Suprapubic skin (tissue), 4 donors: ENCODE measurements at regions not wholly inside any gene's neighbourhood (a gene's known extent, or its start where the extent isn't known, plus 50 kb on each side); places are given as distances from the start of the nearest gene placed in this dataset.

ENCODE experiments used
- DNase-seq, 2 donors: peaks; one replicate each; pipeline ENCODE4 v3.0.0-alpha.2; 2019; ENCODE audit warnings: low spot score in 2 of 2
- H3K27ac ChIP-seq: fragments of 200-600 bp; sonication (generic); one replicate; pipeline ENCODE4 v1.5.1; 2019
- H3K27me3 ChIP-seq: fragments of 200-600 bp; sonication (generic); one replicate; pipeline ENCODE4 v1.5.1; 2019
- H3K36me3 ChIP-seq: fragments of 200-600 bp; sonication (generic); one replicate; pipeline ENCODE4 v1.5.1; 2019
- H3K4me1 ChIP-seq: fragments of 200-600 bp; sonication (generic); one replicate; pipeline ENCODE4 v1.5.1; 2019
- H3K4me3 ChIP-seq: fragments of 200-600 bp; sonication (generic); one replicate; pipeline ENCODE4 v1.5.1; 2019; ENCODE audit warnings: mild to moderate bottlenecking
- H3K9me3 ChIP-seq: fragments of 200-600 bp; sonication (generic); one replicate; pipeline ENCODE4 v1.5.1; 2019
- EP300 ChIP-seq: sonication (generic); formaldehyde crosslinking; IDR thresholded peaks from one replicate; pipeline ENCODE4 v1.6.1; 2017; ENCODE audit warnings: antibody characterized with exemption
- POLR2A ChIP-seq, 2 donors: fragments of 450-650 bp; IDR thresholded peaks; one replicate each; pipeline ENCODE4 v1.6.1; 2017; ENCODE audit warnings: antibody characterized with exemption in 2 of 2, mild to moderate bottlenecking in 2 of 2, moderate library complexity in 2 of 2
- POLR2AphosphoS5 ChIP-seq, 3 donors: sonication (generic); formaldehyde crosslinking; IDR thresholded peaks; one replicate each; pipeline ENCODE4 v1.6.1; 2017; ENCODE audit warnings: antibody characterized with exemption in 3 of 3
- WGBS: methylation state at CpG from one replicate; pipeline ENCODE4 v1.1.5; 2018; 5-methylcytosine and 5-hydroxymethylcytosine counted together
- TF ChIP-seq, protein P1 (sequence below), 2 donors: fragments of 200-600 bp in 1 of 2; fragments of 450-650 bp in 1 of 2; sonication (generic) in 1 of 2; IDR thresholded peaks; one replicate each; pipeline ENCODE4 v1.5.1; 2016 to 2019; ENCODE audit warnings: antibody characterized with exemption in 2 of 2, mild to moderate bottlenecking in 1 of 2, moderate library complexity in 1 of 2

DNA sequence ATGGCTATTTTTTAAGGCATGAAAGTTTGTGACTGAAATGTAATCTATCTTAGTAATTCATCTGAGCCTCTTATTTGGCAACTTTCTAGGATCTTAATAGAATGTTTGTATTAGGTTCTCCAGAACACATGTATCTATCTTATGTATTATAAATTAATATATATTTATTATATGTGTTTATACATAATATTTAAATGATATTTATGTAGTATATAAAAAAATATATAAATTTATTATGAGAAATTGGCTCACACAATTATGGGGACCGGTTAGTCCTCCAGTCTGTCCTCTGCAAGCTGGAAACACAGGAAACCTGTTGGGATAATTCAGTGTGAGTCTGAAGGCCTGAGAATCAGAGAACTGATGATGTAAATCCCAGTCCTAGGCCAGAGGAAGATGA lies 155.7 kb downstream of the AMY1C start:
- Histone ChIP-seq H3K9me3 (no peaks in the 10 kb centered on the region), H3K36me3 (no peaks in the 10 kb centered on the region), H3K27ac (no peak overlapping the region), H3K4me3 (no peak overlapping the region), H3K27me3 (no peaks in the 10 kb centered on the region), H3K4me1 (no peaks in the 10 kb centered on the region)
- WGBS, result 83% methylated on average over 1 of the region's 1 CpG
- DNase-seq, result no peak
- TF ChIP-seq POLR2A (IDR thresholded peaks at IDR 0.05) (no peak), POLR2AphosphoS5 (IDR thresholded peaks at IDR 0.05) (no peak), EP300 (no peak)
- TF ChIP-seq, protein P1, sequence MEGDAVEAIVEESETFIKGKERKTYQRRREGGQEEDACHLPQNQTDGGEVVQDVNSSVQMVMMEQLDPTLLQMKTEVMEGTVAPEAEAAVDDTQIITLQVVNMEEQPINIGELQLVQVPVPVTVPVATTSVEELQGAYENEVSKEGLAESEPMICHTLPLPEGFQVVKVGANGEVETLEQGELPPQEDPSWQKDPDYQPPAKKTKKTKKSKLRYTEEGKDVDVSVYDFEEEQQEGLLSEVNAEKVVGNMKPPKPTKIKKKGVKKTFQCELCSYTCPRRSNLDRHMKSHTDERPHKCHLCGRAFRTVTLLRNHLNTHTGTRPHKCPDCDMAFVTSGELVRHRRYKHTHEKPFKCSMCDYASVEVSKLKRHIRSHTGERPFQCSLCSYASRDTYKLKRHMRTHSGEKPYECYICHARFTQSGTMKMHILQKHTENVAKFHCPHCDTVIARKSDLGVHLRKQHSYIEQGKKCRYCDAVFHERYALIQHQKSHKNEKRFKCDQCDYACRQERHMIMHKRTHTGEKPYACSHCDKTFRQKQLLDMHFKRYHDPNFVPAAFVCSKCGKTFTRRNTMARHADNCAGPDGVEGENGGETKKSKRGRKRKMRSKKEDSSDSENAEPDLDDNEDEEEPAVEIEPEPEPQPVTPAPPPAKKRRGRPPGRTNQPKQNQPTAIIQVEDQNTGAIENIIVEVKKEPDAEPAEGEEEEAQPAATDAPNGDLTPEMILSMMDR (IDR thresholded peaks at IDR 0.05), result no peak

DNA sequence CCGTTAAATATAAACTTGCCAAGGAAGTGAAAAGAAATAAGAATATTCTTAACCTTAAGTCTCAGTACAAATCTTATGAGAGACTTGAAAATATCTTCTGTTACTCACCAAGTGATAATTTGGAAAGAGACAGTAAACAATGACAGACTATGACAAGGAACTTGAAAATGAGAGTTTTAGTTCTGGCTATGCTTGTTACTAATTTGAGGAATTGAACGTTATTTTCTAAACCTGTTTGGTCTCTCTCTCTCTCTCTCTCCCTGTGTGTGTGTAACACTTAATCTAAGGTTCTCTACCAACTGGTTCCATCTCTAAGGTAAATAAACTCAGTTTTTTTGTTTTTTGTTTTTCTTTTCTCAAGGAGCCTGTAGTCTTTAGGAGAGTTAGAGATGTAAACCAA lies 161.8 kb downstream of the AMY1C start:
- no peaks in the 10 kb centered on the region for H3K4me1 ChIP-seq
- H3K36me3 ChIP-seq, result no peaks in the 10 kb centered on the region
- H3K27ac ChIP-seq, result no peak overlapping the region
- no peak for DNase-seq
- no peak for TF ChIP-seq EP300
- TF ChIP-seq POLR2AphosphoS5 (IDR thresholded peaks at IDR 0.05), result no peak
- TF ChIP-seq, protein P1 (IDR thresholded peaks at IDR 0.05), result no peak
- no peak for TF ChIP-seq POLR2A (IDR thresholded peaks at IDR 0.05)
- 83% methylated on average over 2 of the region's 2 CpGs for WGBS
- no peaks in the 10 kb centered on the region for H3K9me3 ChIP-seq
- H3K27me3 ChIP-seq, result no peaks in the 10 kb centered on the region
- no peak overlapping the region for H3K4me3 ChIP-seq

- TF ChIP-seq POLR2A (IDR thresholded peaks at IDR 0.05), result no peak
- no peak for TF ChIP-seq POLR2AphosphoS5 (IDR thresholded peaks at IDR 0.05)
- TF ChIP-seq, protein P1 (IDR thresholded peaks at IDR 0.05), result no peak
- TF ChIP-seq EP300, result no peak
- H3K4me1 ChIP-seq, result no peaks in the 10 kb centered on the region
- H3K36me3 ChIP-seq, result no peaks in the 10 kb centered on the region
- no peak overlapping the region for H3K4me3 ChIP-seq
- no peaks in the 10 kb centered on the region for H3K9me3 ChIP-seq
- WGBS, result 40% methylated on average over 2 of the region's 2 CpGs
- DNase-seq, result no peak
- no peaks in the 10 kb centered on the region for H3K27me3 ChIP-seq
- H3K27ac ChIP-seq, result no peak overlapping the region
Observed at GRCh38 chr1:103917795-103918194, 168.1 kb downstream of the AMY1C start.

- TF ChIP-seq POLR2AphosphoS5 (IDR thresholded peaks at IDR 0.05) (no peak), POLR2A (IDR thresholded peaks at IDR 0.05) (no peak), EP300 (no peak)
- TF ChIP-seq, protein P1 (IDR thresholded peaks at IDR 0.05), result no peak
- no peak for DNase-seq
- no peaks in the 10 kb centered on the region for H3K36me3 ChIP-seq
- H3K4me3 ChIP-seq, result no peak overlapping the region
- H3K27ac ChIP-seq, result no peak overlapping the region
- H3K4me1 ChIP-seq, result no peaks in the 10 kb centered on the region
- no peaks in the 10 kb centered on the region for H3K27me3 ChIP-seq
- 92% methylated on average over 1 of the region's 1 CpG for WGBS
- H3K9me3 ChIP-seq, result no peaks in the 10 kb centered on the region
Observed at GRCh38 chr1:103931891-103932290, 182.2 kb downstream of the AMY1C start.

GRCh38 chr1:103937763-103938357 lies 188.2 kb downstream of the AMY1C start:
- H3K27me3 ChIP-seq, result no peaks in the 10 kb centered on the region
- TF ChIP-seq POLR2A (IDR thresholded peaks at IDR 0.05) (no peak), POLR2AphosphoS5 (IDR thresholded peaks at IDR 0.05) (no peak), EP300 (no peak)
- TF ChIP-seq, protein P1 (IDR thresholded peaks at IDR 0.05), result no peak
- no peak for DNase-seq
- no peaks in the 10 kb centered on the region for H3K4me1 ChIP-seq
- no peak overlapping the region for H3K27ac ChIP-seq
- no peak overlapping the region for H3K4me3 ChIP-seq
- WGBS, result 80% methylated on average over 4 of the region's 4 CpGs
- H3K36me3 ChIP-seq, result no peaks in the 10 kb centered on the region
- H3K9me3 ChIP-seq, result no peaks in the 10 kb centered on the region
